AG04450 (cell line): ENCODE measurements at regions not wholly inside any gene's neighbourhood (a gene's known extent, or its start where the extent isn't known, plus 50 kb on each side); places are given as distances from the start of the nearest gene placed in this dataset.
"Not testable (repeated sequence)": the region's sequence is repeated elsewhere in the genome, so short reads cannot be mapped to it uniquely, and the experiment has no call there.

Experiments
- CTCF ChIA-PET: fragments of 300-600, 350-600 bp; formaldehyde crosslinking; extraction: SDS; loops from one replicate; lab custom pipeline; 2022; ENCODE audit warnings: antibody characterized with exemption, inconsistent platforms; lab: Charles Lee
- POLR2A ChIA-PET: fragments of 350-600 bp; formaldehyde crosslinking; extraction: SDS; loops from one replicate; lab custom pipeline; 2021; ENCODE audit warnings: antibody characterized with exemption, inconsistent platforms; lab: Yijun Ruan, JAX
- DNase-seq: peaks from one replicate; pipeline ENCODE4 v3.0.0-alpha.2; 2011; ENCODE audit warnings: low read depth, low spot score
- H3K27ac ChIP-seq: one replicate; pipeline ENCODE4 v1.5.1; 2012; ENCODE audit warnings: low read depth, low read length, control low read depth
- H3K27me3 ChIP-seq: one replicate; pipeline ENCODE4 v1.6.0; 2012; ENCODE audit warnings: low read length; ENCODE audit not compliant: control insufficient read depth, insufficient read depth
- H3K4me3 ChIP-seq: 2 replicates; pipeline ENCODE4 v1.5.1; 2011; ENCODE audit warnings: mild to moderate bottlenecking, low read depth, low read length, control low read depth
- H3K9me3 ChIP-seq: 2 replicates; pipeline ENCODE4 v1.5.1; 2012; ENCODE audit warnings: low read length; ENCODE audit not compliant: control insufficient read depth, insufficient read depth
- TF ChIP-seq, protein P1 (sequence below): IDR thresholded peaks from 2 replicates; pipeline ENCODE4 v1.5.1; 2011; ENCODE audit warnings: low read depth, low read length, control low read depth, inconsistent platforms

DNA sequence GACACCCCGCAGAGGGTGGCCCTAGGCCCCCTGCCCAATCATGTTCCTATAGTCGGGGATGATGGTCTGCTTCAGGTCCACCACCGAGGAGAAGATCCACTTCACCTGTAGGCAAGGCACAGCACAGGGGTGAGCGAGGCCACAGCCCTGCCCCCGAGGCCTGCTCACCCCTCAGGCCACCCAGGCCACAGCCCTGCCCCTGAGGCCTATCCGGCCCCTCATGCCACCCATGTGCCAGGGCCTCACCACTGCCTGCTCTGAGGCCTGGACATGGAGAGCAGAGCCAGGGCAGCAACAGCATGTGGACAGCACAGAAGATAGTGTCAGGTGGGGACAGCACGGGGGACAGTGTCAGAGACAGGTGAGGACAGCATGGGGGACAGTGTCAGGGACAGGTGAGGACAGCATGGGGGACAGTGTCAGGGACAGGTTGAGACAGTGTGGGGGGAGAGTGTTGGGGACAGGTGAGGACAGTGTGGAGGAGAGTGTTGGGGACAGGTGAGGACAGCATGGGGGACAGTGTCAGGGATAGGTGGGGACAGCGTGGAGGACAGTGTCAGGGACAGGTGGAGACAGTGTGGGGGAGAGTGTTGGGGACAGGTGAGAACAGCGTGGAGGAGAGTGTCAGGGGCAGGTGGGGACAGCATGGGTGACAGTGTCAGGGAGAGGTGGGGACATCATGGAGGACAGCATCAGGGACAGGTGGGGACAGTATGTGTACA is 239.7 kb downstream of the TMEM121 start:
- no peaks in the 10 kb centered on the region for H3K27me3 ChIP-seq
- TF ChIP-seq, protein P1, sequence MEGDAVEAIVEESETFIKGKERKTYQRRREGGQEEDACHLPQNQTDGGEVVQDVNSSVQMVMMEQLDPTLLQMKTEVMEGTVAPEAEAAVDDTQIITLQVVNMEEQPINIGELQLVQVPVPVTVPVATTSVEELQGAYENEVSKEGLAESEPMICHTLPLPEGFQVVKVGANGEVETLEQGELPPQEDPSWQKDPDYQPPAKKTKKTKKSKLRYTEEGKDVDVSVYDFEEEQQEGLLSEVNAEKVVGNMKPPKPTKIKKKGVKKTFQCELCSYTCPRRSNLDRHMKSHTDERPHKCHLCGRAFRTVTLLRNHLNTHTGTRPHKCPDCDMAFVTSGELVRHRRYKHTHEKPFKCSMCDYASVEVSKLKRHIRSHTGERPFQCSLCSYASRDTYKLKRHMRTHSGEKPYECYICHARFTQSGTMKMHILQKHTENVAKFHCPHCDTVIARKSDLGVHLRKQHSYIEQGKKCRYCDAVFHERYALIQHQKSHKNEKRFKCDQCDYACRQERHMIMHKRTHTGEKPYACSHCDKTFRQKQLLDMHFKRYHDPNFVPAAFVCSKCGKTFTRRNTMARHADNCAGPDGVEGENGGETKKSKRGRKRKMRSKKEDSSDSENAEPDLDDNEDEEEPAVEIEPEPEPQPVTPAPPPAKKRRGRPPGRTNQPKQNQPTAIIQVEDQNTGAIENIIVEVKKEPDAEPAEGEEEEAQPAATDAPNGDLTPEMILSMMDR, result no peak
- H3K4me3 ChIP-seq, result no peak overlapping the region
- DNase-seq, result no peak
- H3K9me3 ChIP-seq, result peaks cover 65% of the 10 kb centered on the region
- POLR2A ChIA-PET, result no interaction called here
- CTCF ChIA-PET, result no interaction called here
- H3K27ac ChIP-seq, result no peak overlapping the region

DNA sequence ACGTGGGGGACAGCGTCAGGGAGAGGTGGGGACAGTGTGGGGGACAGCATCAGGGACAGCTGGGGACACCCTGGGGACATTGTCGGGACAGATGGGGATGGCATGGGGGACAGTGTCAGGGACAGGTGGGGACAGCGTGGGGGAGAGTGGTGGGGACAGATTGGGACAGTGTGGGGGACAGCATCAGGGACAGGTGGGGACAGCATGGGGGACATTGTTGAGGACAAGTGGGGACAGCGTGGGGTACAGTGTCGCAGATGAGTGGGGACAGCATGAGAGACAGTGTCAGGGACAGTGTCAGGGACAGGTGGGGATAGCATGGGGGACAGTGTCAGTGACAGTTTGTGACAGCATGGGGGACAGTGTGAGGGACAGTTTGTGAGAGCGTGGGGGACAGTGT is 240.9 kb downstream of the TMEM121 start:
- Histone ChIP-seq H3K27me3 (no peaks in the 10 kb centered on the region), H3K4me3 (no peak overlapping the region), H3K9me3 (peaks cover 60% of the 10 kb centered on the region), H3K27ac (no peak overlapping the region)
- TF ChIP-seq, protein P1, result no peak
- DNase-seq, result no peak
- POLR2A ChIA-PET, result no interaction called here
- CTCF ChIA-PET, result no interaction called here

DNA sequence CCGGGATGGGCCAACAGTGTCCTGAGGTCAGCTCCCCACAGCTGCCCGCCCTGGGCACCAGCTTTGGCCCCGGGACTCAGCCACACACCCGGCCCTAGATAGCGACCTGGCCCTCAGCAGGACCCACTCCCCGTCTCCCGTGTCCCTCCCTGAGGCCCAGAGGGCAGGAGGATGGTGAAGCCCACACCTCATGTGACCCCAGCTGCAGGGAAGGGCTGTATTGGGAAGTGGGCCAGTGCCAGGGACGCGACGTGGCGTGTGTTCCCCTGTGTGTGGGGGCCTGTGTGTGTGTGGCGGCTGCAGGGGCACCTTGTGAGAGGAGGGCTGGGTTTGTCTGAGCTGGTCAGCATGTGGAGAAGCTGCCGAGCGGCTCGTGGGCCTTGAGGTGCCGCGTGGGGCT is 241.7 kb downstream of the TMEM121 start:
- H3K27ac ChIP-seq, H3K27me3 ChIP-seq, DNase-seq, H3K4me3 ChIP-seq, POLR2A ChIA-PET, CTCF ChIA-PET: not testable (repeated sequence)
- H3K9me3 ChIP-seq, result peaks cover 65% of the 10 kb centered on the region

DNA sequence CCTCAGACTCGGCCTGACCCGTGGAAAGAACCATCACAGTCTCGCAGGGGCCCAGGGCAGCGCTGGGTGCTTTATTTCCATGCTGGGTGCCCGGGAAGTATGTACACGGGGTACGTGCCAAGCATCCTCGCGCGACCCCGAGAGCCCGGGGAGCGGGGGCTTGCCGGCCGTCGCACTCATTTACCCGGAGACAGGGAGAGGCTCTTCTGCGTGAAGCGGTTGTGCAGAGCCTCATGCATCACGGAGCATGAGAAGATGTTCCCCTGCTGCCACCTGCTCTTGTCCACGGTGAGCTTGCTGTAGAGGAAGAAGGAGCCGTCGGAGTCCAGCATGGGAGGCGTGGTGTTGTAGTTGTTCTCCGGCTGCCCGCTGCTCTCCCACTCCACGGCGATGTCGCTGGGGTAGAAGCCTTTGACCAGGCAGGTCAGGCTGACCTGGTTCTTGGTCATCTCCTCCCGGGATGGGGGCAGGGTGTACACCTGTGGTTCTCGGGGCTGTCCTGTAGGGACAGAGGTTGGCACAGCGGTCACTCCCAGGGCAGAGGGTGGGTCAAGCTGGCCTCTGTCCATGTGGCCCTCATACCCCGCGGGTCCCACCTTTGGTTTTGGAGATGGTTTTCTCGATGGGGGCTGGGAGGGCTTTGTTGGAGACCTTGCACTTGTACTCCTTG is 242.8 kb downstream of the TMEM121 start:
- CTCF ChIA-PET, POLR2A ChIA-PET, H3K4me3 ChIP-seq, H3K27ac ChIP-seq, H3K27me3 ChIP-seq, DNase-seq: not testable (repeated sequence)
- H3K9me3 ChIP-seq, result peaks cover 76% of the 10 kb centered on the region

DNA sequence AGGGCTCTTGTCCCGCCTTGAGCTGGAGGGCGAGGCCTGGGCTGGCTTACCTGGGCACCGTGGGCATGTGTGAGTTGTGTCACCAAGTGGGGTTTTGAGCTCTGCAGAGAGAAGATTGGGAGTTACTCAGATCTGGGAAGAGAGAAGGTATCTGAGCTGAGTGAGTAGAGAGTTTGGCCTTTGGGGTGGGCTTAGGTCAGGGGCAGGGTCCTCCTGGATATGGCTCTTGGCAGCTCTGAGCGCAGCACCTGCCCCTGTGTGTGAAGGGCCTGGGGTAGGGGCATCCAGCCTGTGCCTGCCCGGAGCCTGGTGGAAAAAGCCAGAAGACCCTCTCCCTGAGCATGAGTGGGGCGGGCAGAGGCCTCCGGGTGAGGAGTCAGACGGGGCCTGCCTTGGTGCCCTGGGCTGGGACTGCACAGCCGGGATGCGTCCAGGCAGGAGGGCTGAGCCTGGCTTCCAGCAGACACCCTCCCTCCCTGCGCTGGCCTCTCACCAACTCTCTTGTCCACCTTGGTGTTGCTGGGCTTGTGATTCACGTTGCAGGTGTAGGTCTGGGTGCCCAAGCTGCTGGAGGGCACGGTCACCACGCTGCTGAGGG is 244.3 kb downstream of the TMEM121 start:
- DNase-seq, H3K4me3 ChIP-seq, CTCF ChIA-PET, H3K27ac ChIP-seq, H3K27me3 ChIP-seq, POLR2A ChIA-PET: not testable (repeated sequence)
- H3K9me3 ChIP-seq, result peaks cover 80% of the 10 kb centered on the region

DNA sequence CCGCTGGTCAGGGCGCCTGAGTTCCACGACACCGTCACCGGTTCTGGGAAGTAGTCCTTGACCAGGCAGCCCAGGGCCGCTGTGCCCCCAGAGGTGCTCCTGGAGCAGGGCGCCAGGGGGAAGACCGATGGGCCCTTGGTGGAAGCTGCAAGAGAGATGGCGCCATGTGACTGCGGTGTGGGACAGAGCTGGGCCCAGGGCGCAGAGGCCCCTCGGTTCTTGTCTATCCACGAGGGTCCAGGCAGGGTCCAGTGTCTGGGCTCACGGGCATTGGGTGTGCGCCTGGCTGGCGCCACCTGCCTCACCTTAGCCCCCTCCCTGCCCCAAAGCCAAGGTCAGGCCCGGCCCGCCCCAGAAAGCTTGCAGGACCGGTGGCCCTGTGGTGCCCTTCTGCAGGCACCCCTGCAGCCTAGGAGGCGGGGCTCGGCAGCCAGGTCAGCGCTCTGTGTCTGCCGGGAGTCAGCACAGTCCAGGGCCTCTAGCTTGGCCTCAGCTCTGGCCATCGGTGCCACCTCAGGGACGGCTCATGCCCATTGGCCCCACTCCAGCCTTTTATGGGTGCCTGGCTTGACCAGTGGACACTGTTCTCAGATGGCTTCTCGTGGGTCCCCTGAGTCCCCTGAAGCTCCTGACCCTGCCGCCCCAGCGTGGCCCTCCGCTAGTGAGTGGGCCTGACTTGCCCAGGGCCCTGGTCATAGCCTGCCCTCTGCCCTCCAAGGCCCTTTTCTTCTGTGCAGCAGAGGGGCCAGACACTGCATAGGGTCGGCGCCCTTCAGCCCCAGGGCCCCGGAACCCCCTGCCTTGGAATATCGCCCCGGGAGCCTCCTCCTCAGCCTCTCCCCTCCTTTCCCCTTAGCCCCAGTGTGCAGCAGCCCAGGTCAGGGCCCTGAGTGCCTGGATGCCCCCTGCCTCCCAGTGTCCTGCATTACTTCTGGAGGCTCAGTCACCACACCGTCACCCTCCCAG is 245.2 kb downstream of the TMEM121 start:
- CTCF ChIA-PET, POLR2A ChIA-PET, DNase-seq: not testable (repeated sequence)

DNA sequence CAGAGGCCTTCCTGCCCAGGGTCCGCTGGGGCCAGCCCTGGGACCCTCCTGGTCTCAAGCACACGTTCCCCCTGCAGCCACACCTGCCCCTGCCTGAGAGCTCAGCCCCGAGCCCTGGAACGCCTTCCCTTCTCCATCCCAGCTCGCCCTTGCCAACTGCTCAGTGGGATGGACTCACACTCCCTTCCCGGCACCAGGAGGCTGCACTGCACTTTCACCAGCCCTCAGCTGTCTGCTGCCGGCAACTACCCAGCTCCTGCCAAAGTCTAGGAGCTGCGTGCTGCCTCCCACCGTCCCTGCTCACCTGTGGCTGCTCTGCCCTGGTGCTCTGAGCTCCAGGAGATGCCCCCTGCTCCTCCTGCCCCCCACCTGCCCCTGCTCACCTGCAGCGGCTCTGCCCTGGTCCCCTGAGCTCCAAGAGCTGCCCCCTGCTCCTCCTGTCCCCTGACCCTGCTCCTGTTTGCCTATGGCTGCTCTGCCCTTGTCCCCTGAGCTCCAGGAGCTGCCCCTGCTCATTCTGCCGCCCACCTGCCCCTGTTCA is 246.4 kb downstream of the TMEM121 start:
- H3K27me3 ChIP-seq, H3K4me3 ChIP-seq, POLR2A ChIA-PET, DNase-seq, H3K27ac ChIP-seq, CTCF ChIA-PET: not testable (repeated sequence)
- peaks cover 76% of the 10 kb centered on the region for H3K9me3 ChIP-seq

More for the DNA sequence above, 245.2 kb downstream of the TMEM121 start:
- H3K27me3 ChIP-seq, H3K4me3 ChIP-seq, H3K27ac ChIP-seq: not testable (repeated sequence)
- H3K9me3 ChIP-seq, result peaks cover 80% of the 10 kb centered on the region
